IMR-90 (cell line): ENCODE measurements at regions not wholly inside any gene's neighbourhood (a gene's known extent, or its start where the extent isn't known, plus 50 kb on each side); places are given as distances from the start of the nearest gene placed in this dataset.

ENCODE experiments used
- ATAC-seq: fragments of 200-7000 bp; cut with Tn5 transposase; 2 replicates; pipeline ENCODE4 v1.9.1; 2020; ENCODE audit warnings: low read depth, mild to moderate bottlenecking, moderate library complexity
- BruUV-seq: library from RNA; stranded (reverse); fragments of 400-500 nt; replicated peaks from 2 replicates; lab custom pipeline; 2021; lab: Mats Ljungman, UMichigan
- CTCF ChIA-PET: fragments of 300-600 bp; formaldehyde crosslinking; extraction: SDS; loops from one replicate; lab custom pipeline; 2021; ENCODE audit warnings: antibody characterized with exemption; lab: Yijun Ruan, JAX
- POLR2A ChIA-PET: fragments of 300-600 bp; sonication (Branson Sonifier 250); formaldehyde crosslinking; loops from one replicate; lab custom pipeline; 2022; ENCODE audit warnings: antibody characterized with exemption; ENCODE audit not compliant: unreplicated experiment; lab: Charles Lee
- DNase-seq: peaks from one replicate; pipeline ENCODE4 v3.0.0; 2013
- H2AFZ ChIP-seq: replicated peaks from 2 replicates; pipeline ENCODE3; 2013; ENCODE audit warnings: low read length, mild to moderate bottlenecking; ENCODE audit not compliant: poor library complexity
- H2AK5ac ChIP-seq: 2 replicates; pipeline ENCODE4 v1.6.1; 2013; ENCODE audit warnings: low read depth, low read length, inconsistent platforms
- H2AK9ac ChIP-seq: replicated peaks from 2 replicates; pipeline ENCODE3; 2013; ENCODE audit warnings: mild to moderate bottlenecking, low read depth, low read length, moderate library complexity; ENCODE audit not compliant: poor library complexity
- H2BK120ac ChIP-seq: 2 replicates; pipeline ENCODE4 v1.6.1; 2013; ENCODE audit warnings: low read depth, low read length, inconsistent platforms
- H2BK15ac ChIP-seq: 3 replicates; pipeline ENCODE4 v1.6.1; 2013; ENCODE audit warnings: low read depth, low read length, inconsistent platforms
- H2BK20ac ChIP-seq: 2 replicates; pipeline ENCODE4 v1.6.1; 2013; ENCODE audit warnings: low read depth, mild to moderate bottlenecking, inconsistent platforms, low read length, moderate library complexity
- H2BK5ac ChIP-seq: 2 replicates; pipeline ENCODE4 v1.6.1; 2013; ENCODE audit warnings: mild to moderate bottlenecking, low read depth, low read length, inconsistent platforms; ENCODE audit not compliant: poor library complexity, severe bottlenecking
- H3K14ac ChIP-seq: replicated peaks from 2 replicates; pipeline ENCODE4 v1.6.1; 2013; ENCODE audit warnings: low read depth, low read length, inconsistent platforms
- H3K18ac ChIP-seq: 2 replicates; pipeline ENCODE4 v1.6.1; 2013; ENCODE audit warnings: low read depth, low read length, control low read depth
- H3K23ac ChIP-seq: 2 replicates; pipeline ENCODE4 v1.6.1; 2013; ENCODE audit warnings: low read depth, low read length, inconsistent platforms
- H3K27ac ChIP-seq: 2 replicates; pipeline ENCODE4 v1.5.1; 2013; ENCODE audit warnings: mild to moderate bottlenecking, control low read depth, low read length; ENCODE audit not compliant: insufficient read depth
- H3K27me3 ChIP-seq: 2 replicates; pipeline ENCODE4 v1.6.1; 2013; ENCODE audit warnings: low read length; ENCODE audit not compliant: control insufficient read depth, insufficient read depth
- H3K36me3 ChIP-seq: 2 replicates; pipeline ENCODE4 v1.6.1; 2013; ENCODE audit warnings: low read length, mixed read lengths; ENCODE audit not compliant: control insufficient read depth, insufficient read depth
- H3K4ac ChIP-seq: 2 replicates; pipeline ENCODE4 v1.6.1; 2013; ENCODE audit warnings: low read depth, low read length, inconsistent platforms
- H3K4me1 ChIP-seq: 2 replicates; pipeline ENCODE4 v1.6.1; 2013; ENCODE audit warnings: low read length, mixed read lengths; ENCODE audit not compliant: control insufficient read depth, insufficient read depth
- H3K4me2 ChIP-seq: 2 replicates; pipeline ENCODE4 v1.6.1; 2013; ENCODE audit warnings: low read depth, mild to moderate bottlenecking, control low read depth, low read length, moderate library complexity
- H3K4me3 ChIP-seq: 2 replicates; pipeline ENCODE4 v1.5.1; 2013; ENCODE audit warnings: low read depth, mild to moderate bottlenecking, control low read depth, low read length, moderate library complexity; ENCODE audit not compliant: insufficient read depth
- H3K56ac ChIP-seq: 2 replicates; pipeline ENCODE4 v1.6.1; 2013; ENCODE audit warnings: low read length, inconsistent platforms; ENCODE audit not compliant: insufficient read depth; ENCODE audit errors: extremely low read depth
- H3K79me1 ChIP-seq, 2 experiments: 2 replicates each; pipeline ENCODE4 v1.6.1; 2013; ENCODE audit warnings: low read length in 2 of 2, inconsistent platforms in 1 of 2, low read depth in 1 of 2
- H3K9ac ChIP-seq: 2 replicates; pipeline ENCODE4 v1.6.1; 2013; ENCODE audit warnings: low read depth, low read length, control low read depth
- H3K9me1 ChIP-seq: 2 replicates; pipeline ENCODE4 v1.6.1; 2013; ENCODE audit warnings: low read length, inconsistent platforms; ENCODE audit not compliant: insufficient read depth
- H3K9me3 ChIP-seq: 2 replicates; pipeline ENCODE4 v1.6.1; 2013; ENCODE audit warnings: low read length; ENCODE audit not compliant: control insufficient read depth, insufficient read depth
- H4K20me1 ChIP-seq: 2 replicates; pipeline ENCODE4 v1.6.1; 2013; ENCODE audit warnings: low read length, inconsistent platforms; ENCODE audit not compliant: insufficient read depth
- H4K5ac ChIP-seq: 2 replicates; pipeline ENCODE4 v1.6.1; 2013; ENCODE audit warnings: mild to moderate bottlenecking, low read depth, low read length, control low read depth
- H4K8ac ChIP-seq, 2 experiments: 2 replicates each; pipeline ENCODE4 v1.6.1; 2013; ENCODE audit warnings: low read depth in 2 of 2, low read length in 2 of 2, control low read depth in 1 of 2, inconsistent platforms in 1 of 2
- H4K91ac ChIP-seq: 2 replicates; pipeline ENCODE4 v1.6.1; 2013; ENCODE audit warnings: low read depth, low read length, inconsistent platforms; ENCODE audit not compliant: insufficient read depth
- BHLHE40 ChIP-seq: fragments of 150-350 bp; IDR thresholded peaks from 2 replicates; pipeline ENCODE4 v1.6.1; 2016; ENCODE audit warnings: mild to moderate bottlenecking, low read depth, low read length
- CEBPB ChIP-seq: IDR thresholded peaks from 2 replicates; pipeline ENCODE4 v1.6.1; 2012; ENCODE audit warnings: low read depth, low read length, improper control_type of control experiment
- CHD1 ChIP-seq: IDR thresholded peaks from 2 replicates; pipeline ENCODE4 v1.6.1; 2012; ENCODE audit warnings: low read depth, low read length, improper control_type of control experiment
- FOS ChIP-seq: fragments of 150-350 bp; IDR thresholded peaks from 2 replicates; pipeline ENCODE4 v1.6.1; 2016; ENCODE audit warnings: low read depth, low read length
- MAFK ChIP-seq: IDR thresholded peaks from 2 replicates; pipeline ENCODE4 v1.6.1; 2012; ENCODE audit warnings: low read depth, low read length, improper control_type of control experiment
- MAZ ChIP-seq: IDR thresholded peaks from 2 replicates; pipeline ENCODE4 v1.6.1; 2012; ENCODE audit warnings: low read depth, mild to moderate bottlenecking, low read length, improper control_type of control experiment, moderate library complexity, borderline replicate concordance
- MXI1 ChIP-seq: IDR thresholded peaks from 2 replicates; pipeline ENCODE4 v1.6.1; 2012; ENCODE audit warnings: low read depth, mild to moderate bottlenecking, low read length, moderate library complexity, borderline replicate concordance
- NFE2L2 ChIP-seq: fragments of 150-350 bp; IDR thresholded peaks from 2 replicates; pipeline ENCODE4 v1.6.1; 2016; ENCODE audit warnings: low read depth, mild to moderate bottlenecking, low read length
- POLR2A ChIP-seq: IDR thresholded peaks from 2 replicates; pipeline ENCODE4 v1.6.1; 2012; ENCODE audit warnings: mild to moderate bottlenecking, low read depth, low read length
- RAD21 ChIP-seq: IDR thresholded peaks from 2 replicates; pipeline ENCODE4 v1.6.1; 2012; ENCODE audit warnings: low read length, improper control_type of control experiment
- RCOR1 ChIP-seq: IDR thresholded peaks from 2 replicates; pipeline ENCODE4 v1.6.1; 2012; ENCODE audit warnings: mild to moderate bottlenecking, low read length, improper control_type of control experiment; ENCODE audit not compliant: insufficient replicate concordance
- RFX5 ChIP-seq: IDR thresholded peaks from 2 replicates; pipeline ENCODE4 v1.8.0; 2012; ENCODE audit warnings: low read depth, mild to moderate bottlenecking, low read length, moderate library complexity
- SMC3 ChIP-seq: fragments of 150-350 bp; IDR thresholded peaks from 2 replicates; pipeline ENCODE4 v1.6.1; 2016; ENCODE audit warnings: low read depth, mild to moderate bottlenecking, antibody characterized with exemption, low read length, moderate library complexity
- dilution Hi-C: fragments of 300-500 bp; cut with HindIII; formaldehyde crosslinking; loops from one replicate; pipeline ENCODE4 v1.14.3; 2018; ENCODE audit warnings: low sequenced_read_pairs; ENCODE audit not compliant: unreplicated experiment
- in situ Hi-C: fragments of 300-500 bp; cut with MboI; formaldehyde crosslinking; loops from 3 replicates; pipeline ENCODE4 v1.14.3; 2019; ENCODE audit warnings: low sequenced_read_pairs, inconsistent platforms, mixed read lengths
- intact Hi-C: fragments of 100-400 bp; cut with micrococcal nuclease; formaldehyde crosslinking; loops from 2 replicates; pipeline ENCODE4 v1.10.0; 2022
- TF ChIP-seq, protein P1 (sequence below): conservative IDR thresholded peaks from 2 replicates; pipeline ENCODE4 v1.5.1; 2012; ENCODE audit warnings: mild to moderate bottlenecking, low read depth, low read length, improper control_type of control experiment
- TF ChIP-seq, protein P2 (sequence below): fragments of 150-350 bp; IDR thresholded peaks from 2 replicates; pipeline ENCODE4 v1.6.1; 2016; ENCODE audit warnings: low read depth, mild to moderate bottlenecking, low read length, moderate library complexity, borderline replicate concordance
- TF ChIP-seq, protein P3 (sequence below): fragments of 150-350 bp; IDR thresholded peaks from 2 replicates; pipeline ENCODE4 v1.6.1; 2017; ENCODE audit warnings: mild to moderate bottlenecking, antibody characterized with exemption, low read length, low read depth

DNA sequence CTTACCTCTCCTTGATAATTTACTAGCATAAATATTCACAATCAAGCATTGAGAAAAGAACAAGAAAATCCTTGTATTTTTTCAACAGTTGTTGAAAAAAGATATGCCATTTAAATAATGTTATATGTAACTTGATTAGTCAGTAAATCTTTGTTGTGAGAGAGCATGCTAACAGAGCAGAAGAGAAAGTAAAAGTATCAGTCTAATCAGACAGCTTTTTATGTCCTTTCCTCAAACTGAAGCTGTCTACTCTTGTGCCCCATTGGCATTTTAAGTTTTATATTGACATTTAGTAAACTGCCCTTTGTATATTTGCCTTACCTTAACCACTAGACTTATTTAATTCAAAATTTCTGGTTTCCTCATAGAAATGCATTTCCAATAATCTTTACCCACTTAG is 668.7 kb downstream of the OTOL1 start:
- peak overlapping the region; percentile 97; the same call in 1 of the 2 replicates for H3K18ac ChIP-seq
- H3K27ac ChIP-seq, result no peak overlapping the region
- no peak overlapping the region for H3K9ac ChIP-seq
- H2AK9ac ChIP-seq, result no peak overlapping the region
- no peaks in the 10 kb centered on the region for H3K36me3 ChIP-seq
- H3K4ac ChIP-seq, result no peak overlapping the region
- no peaks in the 10 kb centered on the region; the same call in 1 of the 2 replicates for H3K9me1 ChIP-seq
- no peak overlapping the region for H2BK20ac ChIP-seq
- H3K4me1 ChIP-seq, result peaks cover 4% of the 10 kb centered on the region; the same call in 1 of the 2 replicates
- in situ Hi-C loops, result no loop called here
- no TSS peak for BruUV-seq
- H4K8ac ChIP-seq, result no peak overlapping the region
- ChIA-PET CTCF (no interaction called here), POLR2A (no interaction called here)
- intact Hi-C loops, result no loop called here
- H3K79me1 ChIP-seq, result no peaks in the 10 kb centered on the region
- H4K20me1 ChIP-seq, result no peaks in the 10 kb centered on the region
- DNase-seq (peak; percentile 13), ATAC-seq (peak; percentile 53)
- H2AK5ac ChIP-seq, result no peak overlapping the region
- H4K91ac ChIP-seq, result no peak overlapping the region
- no peaks in the 10 kb centered on the region for H3K9me3 ChIP-seq
- no peak overlapping the region for H3K56ac ChIP-seq
- H3K14ac ChIP-seq, result no peak overlapping the region
- H2BK5ac ChIP-seq, result peak overlapping the region; percentile 52
- H3K4me3 ChIP-seq, result no peak overlapping the region
- 0 out of 3 replicates have a peak overlapping the region, but pooled peaks have one; percentile 34 for H2BK15ac ChIP-seq
- no peak overlapping the region for H2BK120ac ChIP-seq
- H3K27me3 ChIP-seq, result no peaks in the 10 kb centered on the region
- no peak overlapping the region for H2AFZ ChIP-seq
- no peak for TF ChIP-seq MAZ
- no peak for TF ChIP-seq MAFK
- TF ChIP-seq, protein P1, sequence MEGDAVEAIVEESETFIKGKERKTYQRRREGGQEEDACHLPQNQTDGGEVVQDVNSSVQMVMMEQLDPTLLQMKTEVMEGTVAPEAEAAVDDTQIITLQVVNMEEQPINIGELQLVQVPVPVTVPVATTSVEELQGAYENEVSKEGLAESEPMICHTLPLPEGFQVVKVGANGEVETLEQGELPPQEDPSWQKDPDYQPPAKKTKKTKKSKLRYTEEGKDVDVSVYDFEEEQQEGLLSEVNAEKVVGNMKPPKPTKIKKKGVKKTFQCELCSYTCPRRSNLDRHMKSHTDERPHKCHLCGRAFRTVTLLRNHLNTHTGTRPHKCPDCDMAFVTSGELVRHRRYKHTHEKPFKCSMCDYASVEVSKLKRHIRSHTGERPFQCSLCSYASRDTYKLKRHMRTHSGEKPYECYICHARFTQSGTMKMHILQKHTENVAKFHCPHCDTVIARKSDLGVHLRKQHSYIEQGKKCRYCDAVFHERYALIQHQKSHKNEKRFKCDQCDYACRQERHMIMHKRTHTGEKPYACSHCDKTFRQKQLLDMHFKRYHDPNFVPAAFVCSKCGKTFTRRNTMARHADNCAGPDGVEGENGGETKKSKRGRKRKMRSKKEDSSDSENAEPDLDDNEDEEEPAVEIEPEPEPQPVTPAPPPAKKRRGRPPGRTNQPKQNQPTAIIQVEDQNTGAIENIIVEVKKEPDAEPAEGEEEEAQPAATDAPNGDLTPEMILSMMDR, result no peak
- TF ChIP-seq RAD21, result no peak
- TF ChIP-seq RCOR1, result no peak
- TF ChIP-seq RFX5, result no peak
- TF ChIP-seq, protein P2, sequence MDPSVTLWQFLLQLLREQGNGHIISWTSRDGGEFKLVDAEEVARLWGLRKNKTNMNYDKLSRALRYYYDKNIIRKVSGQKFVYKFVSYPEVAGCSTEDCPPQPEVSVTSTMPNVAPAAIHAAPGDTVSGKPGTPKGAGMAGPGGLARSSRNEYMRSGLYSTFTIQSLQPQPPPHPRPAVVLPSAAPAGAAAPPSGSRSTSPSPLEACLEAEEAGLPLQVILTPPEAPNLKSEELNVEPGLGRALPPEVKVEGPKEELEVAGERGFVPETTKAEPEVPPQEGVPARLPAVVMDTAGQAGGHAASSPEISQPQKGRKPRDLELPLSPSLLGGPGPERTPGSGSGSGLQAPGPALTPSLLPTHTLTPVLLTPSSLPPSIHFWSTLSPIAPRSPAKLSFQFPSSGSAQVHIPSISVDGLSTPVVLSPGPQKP, result no peak
- TF ChIP-seq, protein P3, sequence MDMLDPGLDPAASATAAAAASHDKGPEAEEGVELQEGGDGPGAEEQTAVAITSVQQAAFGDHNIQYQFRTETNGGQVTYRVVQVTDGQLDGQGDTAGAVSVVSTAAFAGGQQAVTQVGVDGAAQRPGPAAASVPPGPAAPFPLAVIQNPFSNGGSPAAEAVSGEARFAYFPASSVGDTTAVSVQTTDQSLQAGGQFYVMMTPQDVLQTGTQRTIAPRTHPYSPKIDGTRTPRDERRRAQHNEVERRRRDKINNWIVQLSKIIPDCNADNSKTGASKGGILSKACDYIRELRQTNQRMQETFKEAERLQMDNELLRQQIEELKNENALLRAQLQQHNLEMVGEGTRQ, result no peak
- no peak for TF ChIP-seq MXI1
- TF ChIP-seq CEBPB, result no peak
- TF ChIP-seq CHD1, result no peak
- no peak for TF ChIP-seq POLR2A
- TF ChIP-seq FOS, result no peak
- TF ChIP-seq SMC3, result no peak
- TF ChIP-seq NFE2L2, result no peak
- TF ChIP-seq BHLHE40, result no peak
- dilution Hi-C loops, result no loop called here
- H3K23ac ChIP-seq, result no peak overlapping the region
- H4K5ac ChIP-seq, result no peak overlapping the region; the same call in 1 of the 2 replicates
- peak overlapping the region; percentile 95; the same call in 1 of the 2 replicates for H3K4me2 ChIP-seq
